SK-N-SH (cell line): ENCODE measurements at regions not wholly inside any gene's neighbourhood (a gene's known extent, or its start where the extent isn't known, plus 50 kb on each side); places are given as distances from the start of the nearest gene placed in this dataset.

Experiments
- CTCF ChIA-PET: fragments of 300-600, 350-600 bp; formaldehyde crosslinking; extraction: SDS; loops from one replicate; lab custom pipeline; 2021; lab: Yijun Ruan, JAX
- POLR2A ChIA-PET: fragments of 350-600 bp; sonication (Branson Sonifier 250); formaldehyde crosslinking; extraction: SDS; loops from one replicate; lab custom pipeline; 2020; ENCODE audit warnings: antibody characterized with exemption, inconsistent platforms; lab: Yijun Ruan, JAX
- DNase-seq: peaks from one replicate; pipeline ENCODE4 v3.0.0; 2012
- H2AFZ ChIP-seq: fragments of 200-600 bp; sonication (generic); 2 replicates; pipeline ENCODE4 v1.8.1; 2016; ENCODE audit warnings: antibody characterized with exemption, mild to moderate bottlenecking, low read depth
- H3F3A ChIP-seq: fragments of 200-600 bp; sonication (generic); replicated peaks from 2 replicates; pipeline ENCODE3; 2016; ENCODE audit warnings: antibody characterized with exemption, mild to moderate bottlenecking; ENCODE audit not compliant: insufficient read depth
- H3K27ac ChIP-seq, 2 experiments: fragments of 200-500 bp in 1 of 2; fragments of 200-600 bp in 1 of 2; sonication (Bioruptor generic) in 1 of 2; sonication (generic), shearing (Covaris generic) in 1 of 2; 2 replicates each; pipeline versions ENCODE4 v1.5.1 to v1.6.1; 2014 to 2016; ENCODE audit warnings: low read depth in 2 of 2, inconsistent platforms in 1 of 2, low read length in 1 of 2, mild to moderate bottlenecking in 1 of 2, mixed read lengths in 1 of 2
- H3K27me3 ChIP-seq: fragments of 200-600 bp; sonication (generic), shearing (Covaris generic); 2 replicates; pipeline ENCODE4 v1.6.1; 2016; ENCODE audit warnings: mixed run types; ENCODE audit not compliant: insufficient read depth
- H3K36me3 ChIP-seq, 2 experiments: fragments of 200-500 bp in 1 of 2; fragments of 200-600 bp in 1 of 2; sonication (Bioruptor generic) in 1 of 2; sonication (generic) in 1 of 2; replicated peaks in 1 of 2; 2 replicates each; pipeline versions ENCODE3 to v1.5.1; 2014 to 2016; ENCODE audit warnings: low read length in 1 of 2, mild to moderate bottlenecking in 1 of 2; ENCODE audit not compliant: insufficient read depth in 2 of 2, control insufficient read depth in 1 of 2
- H3K4me1 ChIP-seq, 2 experiments: fragments of 200-500 bp in 1 of 2; fragments of 200-600 bp in 1 of 2; sonication (Bioruptor generic) in 1 of 2; sonication (generic), shearing (Covaris generic) in 1 of 2; 2 replicates each; pipeline versions ENCODE4 v1.5.1 to v1.6.1; 2014 to 2016; ENCODE audit warnings: low read depth in 1 of 2, low read length in 1 of 2, mixed run types in 1 of 2; ENCODE audit not compliant: insufficient read depth in 2 of 2, control insufficient read depth in 1 of 2
- H3K4me2 ChIP-seq: fragments of 200-600 bp; sonication (generic), shearing (Covaris generic); 2 replicates; pipeline ENCODE4 v1.6.1; 2017; ENCODE audit warnings: mixed run types
- H3K4me3 ChIP-seq, 2 experiments: fragments of 200-500 bp in 1 of 2; fragments of 200-600 bp in 1 of 2; sonication (Bioruptor generic) in 1 of 2; sonication (generic), shearing (Covaris generic) in 1 of 2; 2 replicates each; pipeline versions ENCODE4 v1.5.1 to v1.8.1; 2014 to 2016; ENCODE audit warnings: low read depth in 2 of 2, inconsistent platforms in 1 of 2, low read length in 1 of 2, mild to moderate bottlenecking in 1 of 2, mixed read lengths in 1 of 2, moderate library complexity in 1 of 2
- H3K79me2 ChIP-seq: fragments of 200-600 bp; sonication (generic); 2 replicates; pipeline ENCODE4 v1.8.1; 2017; ENCODE audit warnings: mild to moderate bottlenecking; ENCODE audit not compliant: insufficient read depth
- H3K9ac ChIP-seq: fragments of 200-600 bp; sonication (generic); 2 replicates; pipeline ENCODE4 v1.6.1; 2017; ENCODE audit warnings: mixed run types
- H3K9me2 ChIP-seq: fragments of 200-600 bp; sonication (generic); 2 replicates; pipeline ENCODE4 v1.6.1; 2017; ENCODE audit warnings: mixed run types
- H3K9me3 ChIP-seq: fragments of 200-600 bp; sonication (generic); 2 replicates; pipeline ENCODE4 v1.6.1; 2017; ENCODE audit warnings: mixed run types, mild to moderate bottlenecking, moderate library complexity
- H4K20me1 ChIP-seq: fragments of 200-600 bp; sonication (generic); 2 replicates; pipeline ENCODE4 v1.6.1; 2017; ENCODE audit warnings: mild to moderate bottlenecking, mixed run types; ENCODE audit not compliant: insufficient read depth
- CTCF ChIP-seq: fragments of 200-600 bp; sonication (generic); IDR thresholded peaks from 2 replicates; pipeline ENCODE4 v1.6.1; 2017; ENCODE audit warnings: antibody characterized with exemption, mild to moderate bottlenecking, moderate library complexity
- EP300 ChIP-seq, 2 experiments: IDR thresholded peaks; 2 replicates each; pipeline versions ENCODE4 v1.4.0 to v1.6.1; 2012; ENCODE audit warnings: borderline replicate concordance in 1 of 2, low read depth in 1 of 2, low read length in 1 of 2
- EZH2phosphoT487 ChIP-seq: fragments of 200-600 bp; sonication (generic); IDR thresholded peaks from 2 replicates; pipeline ENCODE4 v1.6.1; 2017; ENCODE audit warnings: low read depth, mixed run types, mild to moderate bottlenecking, antibody characterized with exemption, moderate library complexity, borderline replicate concordance
- JUND ChIP-seq: IDR thresholded peaks from 2 replicates; pipeline ENCODE4 v1.4.0; 2012
- MAX ChIP-seq: IDR thresholded peaks from 2 replicates; pipeline ENCODE4 v1.4.0; 2012; ENCODE audit warnings: low read depth
- NFIC ChIP-seq: IDR thresholded peaks from 2 replicates; pipeline ENCODE4 v1.4.0; 2012; ENCODE audit warnings: borderline replicate concordance
- NRF1 ChIP-seq: IDR thresholded peaks from 2 replicates; pipeline ENCODE4 v1.6.1; 2012; ENCODE audit warnings: low read depth, mild to moderate bottlenecking, low read length
- PBX3 ChIP-seq: IDR thresholded peaks from 2 replicates; pipeline ENCODE4; 2012
- POLR2AphosphoS5 ChIP-seq: IDR thresholded peaks from 2 replicates; pipeline ENCODE4 v1.6.1; 2012; ENCODE audit warnings: low read depth, low read length
- RAD21 ChIP-seq: IDR thresholded peaks from 2 replicates; pipeline ENCODE4 v1.6.1; 2012; ENCODE audit warnings: mild to moderate bottlenecking, low read length
- REST ChIP-seq: IDR thresholded peaks from 2 replicates; pipeline ENCODE4 v1.6.1; 2012; ENCODE audit warnings: mild to moderate bottlenecking, low read depth, low read length, moderate library complexity
- RXRA ChIP-seq: IDR thresholded peaks from 2 replicates; pipeline ENCODE4 v1.4.0; 2012; ENCODE audit warnings: low read depth, mild to moderate bottlenecking, borderline replicate concordance
- TCF12 ChIP-seq: IDR thresholded peaks from 2 replicates; pipeline ENCODE4 v1.4.0; 2012
- USF2 ChIP-seq: fragments of 150-350 bp; IDR thresholded peaks from 2 replicates; pipeline ENCODE4 v1.6.1; 2017; ENCODE audit warnings: antibody characterized with exemption, low read length, low read depth, borderline replicate concordance
- YY1 ChIP-seq: IDR thresholded peaks from 2 replicates; pipeline ENCODE4 v1.4.0; 2012; ENCODE audit warnings: low read depth, mild to moderate bottlenecking
- ZBTB33 ChIP-seq: IDR thresholded peaks from 2 replicates; pipeline ENCODE4 v1.4.0; 2012; ENCODE audit warnings: low read depth, borderline replicate concordance
- WGBS: methylation state at CpG from one replicate; pipeline ENCODE4 v1.1.6; 2017; ENCODE audit warnings: low lambda C conversion rate; 5-methylcytosine and 5-hydroxymethylcytosine counted together

GRCh38 chr1:244161236-244161510 is 110.1 kb downstream of the ZBTB18 start:
- Histone ChIP-seq H3K36me3 (no peaks in the 10 kb centered on the region), H3F3A (peaks cover 19% of the 10 kb centered on the region), H3K9me2 (no peaks in the 10 kb centered on the region), H3K4me2 (no peak overlapping the region), H4K20me1 (no peaks in the 10 kb centered on the region), H3K27ac (no peak overlapping the region), H3K4me1 (peaks cover 6 to 24% of the 10 kb centered on the region in 2 experiments), H3K9me3 (no peaks in the 10 kb centered on the region)
- WGBS, result 95% methylated on average over 5 of the region's 5 CpGs
- POLR2A ChIA-PET, result no interaction called here
- CTCF ChIA-PET, result interaction anchor here (1.4 kb wide), 1 partner anchor 8 kb away, joined by 3 read pairs; no protein-coding TSS in a partner anchor
- DNase-seq, result no peak
- no peak for TF ChIP-seq JUND
- TF ChIP-seq MAX, result no peak
- no peak for TF ChIP-seq NFIC
- no peak for TF ChIP-seq EZH2phosphoT487
- no peak for TF ChIP-seq RAD21
- TF ChIP-seq TCF12, result no peak
- TF ChIP-seq ZBTB33, result no peak
- no peak for TF ChIP-seq YY1
- TF ChIP-seq POLR2AphosphoS5, result no peak
- no peak for TF ChIP-seq NRF1
- TF ChIP-seq RXRA, result no peak
- TF ChIP-seq, all 33 proteins: peak for 0
- Histone ChIP-seq H2AFZ (no peak overlapping the region), H3K27me3 (no peaks in the 10 kb centered on the region), H3K4me3 (no peak overlapping the region), H3K9ac (no peak overlapping the region), H3K79me2 (no peaks in the 10 kb centered on the region)

GRCh38 chr1:244162786-244163530 is 111.9 kb downstream of the ZBTB18 start:
- no peaks in the 10 kb centered on the region for H3K36me3 ChIP-seq
- H3K9me3 ChIP-seq, result no peaks in the 10 kb centered on the region
- H3K9me2 ChIP-seq, result no peaks in the 10 kb centered on the region
- ChIA-PET POLR2A (no interaction called here), CTCF (interaction anchor here (0.5 to 0.7 kb wide), 2 partner anchors 11 to 45 kb away, joined by 3 read pairs; no protein-coding TSS in a partner anchor)
- peak overlapping the region; percentile 65 for H3K9ac ChIP-seq
- peak overlapping the region; percentile 91 to 95; a peak in 3 of 4 replicates for H3K27ac ChIP-seq
- peaks cover 6 to 24% of the 10 kb centered on the region in 2 experiments for H3K4me1 ChIP-seq
- peaks cover 19% of the 10 kb centered on the region for H3F3A ChIP-seq
- 76% methylated on average over 12 of the region's 12 CpGs for WGBS
- peak overlapping the region; percentile 69 for H3K4me2 ChIP-seq
- H3K79me2 ChIP-seq, result no peaks in the 10 kb centered on the region
- 0 out of 4 replicates have a peak overlapping the region, but pooled peaks of 1 of the 2 experiments have one; percentile 28 for H3K4me3 ChIP-seq
- H2AFZ ChIP-seq, result peak overlapping the region; percentile 31; the same call in 1 of the 2 replicates
- no peak for DNase-seq
- H3K27me3 ChIP-seq, result no peaks in the 10 kb centered on the region
- no peaks in the 10 kb centered on the region for H4K20me1 ChIP-seq
- no peak for TF ChIP-seq NFIC
- no peak for TF ChIP-seq EP300 (IDR thresholded peaks at IDR 0.05; ENCODE audit: borderline replicate concordance in 1 of 2, low read depth in 1 of 2, low read length in 1 of 2)
- no peak for TF ChIP-seq TCF12
- TF ChIP-seq USF2, result no peak
- TF ChIP-seq MAX, result no peak
- TF ChIP-seq PBX3, result no peak
- no peak for TF ChIP-seq REST
- TF ChIP-seq CTCF, result no peak
- TF ChIP-seq RAD21, result no peak
